ENCODE measurements at regions not wholly inside any gene's neighbourhood (a gene's known extent, or its start where the extent isn't known, plus 50 kb on each side); places are given as distances from the start of the nearest gene placed in this dataset.

- TF ChIP-seq MAX (IDR thresholded peaks at IDR 0.05) (no peak), RAD21 (IDR thresholded peaks at IDR 0.05) (no peak), CTCF (IDR thresholded peaks at IDR 0.05; ENCODE audit: low read depth, low read length, missing input control) (no peak), TAF1 (conservative IDR thresholded peaks at IDR 0.05) (no peak), GABPA (IDR thresholded peaks at IDR 0.05 in 1 of 2, conservative IDR thresholded peaks at IDR 0.05 in 1 of 2) (no peak), RXRA (IDR thresholded peaks at IDR 0.05) (no peak)
Measured at GRCh38 chr3:23663246-23663645, 142.5 kb upstream of the UBE2E1 start.

Measured in liver (tissue), 3 donors.